HFF-Myc (cell line): ENCODE measurements at regions not wholly inside any gene's neighbourhood (a gene's known extent, or its start where the extent isn't known, plus 50 kb on each side); places are given as distances from the start of the nearest gene placed in this dataset.

ENCODE experiments used
- DNase-seq: peaks from one replicate; pipeline ENCODE4 v3.0.0-alpha.2; 2011; ENCODE audit warnings: low read depth; ENCODE audit errors: extremely low read depth
- H3K4me3 ChIP-seq: replicated peaks from 2 replicates; pipeline ENCODE4 v1.5.1; 2011; ENCODE audit warnings: low read depth, mild to moderate bottlenecking, control low read depth, low read length
- TF ChIP-seq, protein P1 (sequence below): IDR thresholded peaks from 2 replicates; pipeline ENCODE4 v1.5.1; 2012; ENCODE audit warnings: mild to moderate bottlenecking, low read depth, low read length, control low read depth; ENCODE audit errors: missing control alignments

- TF ChIP-seq, protein P1, sequence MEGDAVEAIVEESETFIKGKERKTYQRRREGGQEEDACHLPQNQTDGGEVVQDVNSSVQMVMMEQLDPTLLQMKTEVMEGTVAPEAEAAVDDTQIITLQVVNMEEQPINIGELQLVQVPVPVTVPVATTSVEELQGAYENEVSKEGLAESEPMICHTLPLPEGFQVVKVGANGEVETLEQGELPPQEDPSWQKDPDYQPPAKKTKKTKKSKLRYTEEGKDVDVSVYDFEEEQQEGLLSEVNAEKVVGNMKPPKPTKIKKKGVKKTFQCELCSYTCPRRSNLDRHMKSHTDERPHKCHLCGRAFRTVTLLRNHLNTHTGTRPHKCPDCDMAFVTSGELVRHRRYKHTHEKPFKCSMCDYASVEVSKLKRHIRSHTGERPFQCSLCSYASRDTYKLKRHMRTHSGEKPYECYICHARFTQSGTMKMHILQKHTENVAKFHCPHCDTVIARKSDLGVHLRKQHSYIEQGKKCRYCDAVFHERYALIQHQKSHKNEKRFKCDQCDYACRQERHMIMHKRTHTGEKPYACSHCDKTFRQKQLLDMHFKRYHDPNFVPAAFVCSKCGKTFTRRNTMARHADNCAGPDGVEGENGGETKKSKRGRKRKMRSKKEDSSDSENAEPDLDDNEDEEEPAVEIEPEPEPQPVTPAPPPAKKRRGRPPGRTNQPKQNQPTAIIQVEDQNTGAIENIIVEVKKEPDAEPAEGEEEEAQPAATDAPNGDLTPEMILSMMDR, result no peak
- H3K4me3 ChIP-seq, result no peak overlapping the region
- DNase-seq, result no peak
Measured at GRCh38 chr5:133685402-133686018, 73.2 kb upstream of the FSTL4 start.

- DNase-seq, result no peak
- H3K4me3 ChIP-seq, result no peak overlapping the region
- TF ChIP-seq, protein P1, result no peak
Measured at GRCh38 chr5:133683646-133684596, 71.6 kb upstream of the FSTL4 start.

DNA sequence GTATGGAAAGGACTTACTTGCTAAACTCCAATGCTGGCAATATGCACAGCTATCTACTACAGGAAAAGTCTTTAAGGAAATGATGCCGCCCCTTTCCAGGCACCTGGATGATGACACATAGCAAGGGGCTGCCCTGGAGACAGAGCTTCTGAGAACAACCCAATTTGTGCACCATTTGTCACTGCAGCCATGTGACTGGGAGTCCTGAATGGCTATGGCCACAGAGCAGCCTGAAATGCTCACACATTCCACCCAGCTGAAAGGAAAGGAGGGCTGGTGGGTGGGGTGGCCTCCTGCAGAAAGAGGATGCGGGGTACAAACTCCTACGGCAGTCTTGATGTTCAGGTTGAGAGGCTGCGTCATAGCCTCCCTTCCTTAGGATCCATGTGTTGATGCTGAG is 70.1 kb upstream of the FSTL4 start:
- TF ChIP-seq, protein P1, result no peak
- no peak for DNase-seq
- no peak overlapping the region for H3K4me3 ChIP-seq

DNA sequence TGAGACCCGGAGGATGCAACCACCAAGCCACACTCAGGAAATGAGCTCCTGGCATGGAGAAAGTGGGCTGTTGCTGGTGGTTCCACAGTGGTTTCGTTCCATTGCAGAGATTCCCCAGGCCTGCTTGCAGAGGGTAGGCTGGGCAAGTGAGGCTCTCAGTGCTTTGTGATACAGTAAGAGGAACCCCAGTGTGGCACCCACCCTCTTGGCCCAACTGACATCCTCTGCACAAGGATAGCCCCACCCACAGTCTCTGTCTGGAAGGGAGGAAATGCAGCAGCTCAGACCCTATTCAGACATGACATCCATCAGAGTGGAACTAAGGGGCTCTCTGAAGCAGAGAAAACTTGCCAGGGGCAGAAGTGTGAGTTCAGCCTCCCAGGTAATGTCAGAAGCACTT is 69.6 kb upstream of the FSTL4 start:
- TF ChIP-seq, protein P1, result no peak
- DNase-seq, result no peak
- H3K4me3 ChIP-seq, result no peak overlapping the region

GRCh38 chr5:133680830-133681565 is 68.7 kb upstream of the FSTL4 start:
- no peak for DNase-seq
- TF ChIP-seq, protein P1, result no peak

GRCh38 chr5:133679534-133679933 is 67.2 kb upstream of the FSTL4 start:
- no peak overlapping the region for H3K4me3 ChIP-seq
- no peak for DNase-seq
- TF ChIP-seq, protein P1, result no peak

More at GRCh38 chr5:133680830-133681565, 68.7 kb upstream of the FSTL4 start:
- no peak overlapping the region for H3K4me3 ChIP-seq
